K562 (cell line): ENCODE measurements at regions not wholly inside any gene's neighbourhood (a gene's known extent, or its start where the extent isn't known, plus 50 kb on each side); places are given as distances from the start of the nearest gene placed in this dataset.

Source experiments
- ATAC-seq: fragments of 200-7000 bp; cut with Tn5 transposase; 3 replicates; pipeline ENCODE4 v1.9.1; 2020; ENCODE audit warnings: moderate library complexity
- BruUV-seq: library from RNA; stranded (reverse); fragments of 400-500 nt; replicated peaks from 2 replicates; lab custom pipeline; 2021; lab: Mats Ljungman, UMichigan
- CTCF ChIA-PET: fragments of 300-600 bp; formaldehyde crosslinking; extraction: SDS; loops from one replicate; lab custom pipeline; 2021; ENCODE audit warnings: low intra/inter-chr PET ratio; lab: Yijun Ruan, JAX
- POLR2A ChIA-PET: fragments of 300-600, 350-650 bp; sonication (Branson Sonifier 250); formaldehyde crosslinking; extraction: SDS; loops from one replicate; lab custom pipeline; 2021; ENCODE audit warnings: antibody characterized with exemption, inconsistent platforms; lab: Yijun Ruan, JAX
- DNase-seq, 4 experiments: peaks; one replicate each; pipeline versions ENCODE4 v3.0.0 to v3.0.0-alpha.2; 2011 to 2018; ENCODE audit warnings: low spot score in 3 of 4, mixed read lengths in 3 of 4; ENCODE audit errors: extremely low read depth in 1 of 4
- FAIRE-seq: peaks from 2 replicates; lab custom pipeline; 2011; peaks lifted over from hg19 to GRCh38; lab: Jason Lieb, UNC
- H2AFZ ChIP-seq: 2 replicates; pipeline ENCODE4 v1.6.0; 2011; ENCODE audit warnings: low read depth, low read length, control low read depth, inconsistent platforms
- H3K27ac ChIP-seq: fragments of 200-600 bp; 3 replicates; pipeline ENCODE4 v1.8.0; 2011; ENCODE audit warnings: low read depth, mild to moderate bottlenecking, control low read depth, inconsistent platforms, low read length, moderate library complexity, mixed read lengths; ENCODE audit errors: extremely low read depth
- H3K27me3 ChIP-seq, 2 experiments: fragments of 300-600 bp in 1 of 2; 2 replicates in 1 of 2; 3 replicates in 1 of 2; pipeline versions ENCODE4 v1.6.0 to v1.8.0; 2011; ENCODE audit warnings: inconsistent platforms in 2 of 2, low read length in 2 of 2, mild to moderate bottlenecking in 1 of 2, mixed read lengths in 1 of 2, moderate library complexity in 1 of 2; ENCODE audit not compliant: control insufficient read depth in 2 of 2, insufficient read depth in 2 of 2
- H3K36me3 ChIP-seq: fragments of 300-600 bp; 3 replicates; pipeline ENCODE4 v1.8.0; 2011; ENCODE audit warnings: mild to moderate bottlenecking, low read length, inconsistent platforms; ENCODE audit not compliant: control insufficient read depth, insufficient read depth
- H3K4me1 ChIP-seq, 2 experiments: fragments of 200-600 bp in 1 of 2; replicated peaks in 1 of 2; 2 replicates in 1 of 2; 3 replicates in 1 of 2; pipeline versions ENCODE4 v1.5.1 to v1.8.0; 2011; ENCODE audit warnings: inconsistent platforms in 2 of 2, low read length in 2 of 2, mild to moderate bottlenecking in 1 of 2, mixed read lengths in 1 of 2, moderate library complexity in 1 of 2; ENCODE audit not compliant: control insufficient read depth in 2 of 2, insufficient read depth in 2 of 2
- H3K4me2 ChIP-seq: 2 replicates; pipeline ENCODE4 v1.6.1; 2011; ENCODE audit warnings: low read length, control low read depth, inconsistent platforms, mixed read lengths; ENCODE audit not compliant: insufficient read depth
- H3K4me3 ChIP-seq: fragments of 200-600 bp; sonication (generic), shearing (Covaris generic); 2 replicates; pipeline ENCODE4 v1.5.1; 2016; ENCODE audit warnings: control low read depth, inconsistent platforms
- H3K79me2 ChIP-seq: fragments of 200-600 bp; 3 replicates; pipeline ENCODE4 v1.8.0; 2011; ENCODE audit warnings: low read length, inconsistent platforms; ENCODE audit not compliant: control insufficient read depth, insufficient read depth
- H3K9ac ChIP-seq, 2 experiments: 2 replicates each; pipeline versions ENCODE4 v1.6.0 to v1.6.1; 2011; ENCODE audit warnings: low read depth in 2 of 2, low read length in 2 of 2, control low read depth in 1 of 2, inconsistent platforms in 1 of 2, mild to moderate bottlenecking in 1 of 2, mixed read lengths in 1 of 2; ENCODE audit not compliant: insufficient read depth in 1 of 2
- H3K9me1 ChIP-seq: one replicate; pipeline ENCODE4 v1.6.0; 2011; ENCODE audit warnings: inconsistent platforms, mild to moderate bottlenecking, low read length, moderate library complexity; ENCODE audit not compliant: control insufficient read depth, insufficient read depth
- H3K9me3 ChIP-seq: replicated peaks from 2 replicates; pipeline ENCODE4 v1.5.1; 2011; ENCODE audit warnings: low read depth, low read length, inconsistent platforms; ENCODE audit not compliant: control insufficient read depth, insufficient read depth
- H4K20me1 ChIP-seq: replicated peaks from 2 replicates; pipeline ENCODE4 v1.6.1; 2011; ENCODE audit warnings: low read length, inconsistent platforms, mixed read lengths; ENCODE audit not compliant: control insufficient read depth, insufficient read depth
- CHD7 ChIP-seq: fragments of 200-600 bp; sonication (generic); IDR thresholded peaks from one replicate; pipeline ENCODE4 v1.6.1; 2012; ENCODE audit warnings: mild to moderate bottlenecking, low read depth, low read length, inconsistent platforms
- CTBP1 ChIP-seq: fragments of 450-650 bp; IDR thresholded peaks from 2 replicates; pipeline ENCODE4 v1.6.1; 2016; ENCODE audit warnings: borderline replicate concordance
- FIP1L1 ChIP-seq: fragments of 200-400 bp; formaldehyde crosslinking; IDR thresholded peaks from 2 replicates; pipeline ENCODE4 v1.6.1; 2018; ENCODE audit warnings: mild to moderate bottlenecking, low read depth, low read length; ENCODE audit not compliant: poor library complexity, severe bottlenecking
- MEIS2 ChIP-seq: fragments of 450-650 bp; IDR thresholded peaks from 2 replicates; pipeline ENCODE4 v1.6.1; 2014; ENCODE audit warnings: mild to moderate bottlenecking; ENCODE audit not compliant: partially characterized antibody
- RBM34 ChIP-seq: fragments of 200-400 bp; formaldehyde crosslinking; IDR thresholded peaks from 2 replicates; pipeline ENCODE4 v1.6.1; 2018; ENCODE audit warnings: low read length, borderline replicate concordance; ENCODE audit not compliant: insufficient read depth
- WGBS: fragments of 100-300 bp; shearing (Covaris generic); methylation state at CpG from one replicate; pipeline ENCODE4 v1.1.6; 2016; ENCODE audit warnings: low coverage, mixed read lengths; ENCODE audit not compliant: insufficient coverage; ENCODE audit errors: missing lambda C conversion rate; 5-methylcytosine and 5-hydroxymethylcytosine counted together
- in situ Hi-C: fragments of 300-500 bp; cut with MboI; formaldehyde crosslinking; loops from 4 replicates; pipeline ENCODE4 v1.15.0; 2018; ENCODE audit warnings: inconsistent platforms, mixed read lengths
- intact Hi-C: fragments of 100-400 bp; cut with micrococcal nuclease; formaldehyde crosslinking; loops from 2 replicates; pipeline ENCODE4 v1.14.2; 2022
- TF ChIP-seq, protein P1 (sequence below): sonication (generic); formaldehyde crosslinking; IDR thresholded peaks from 2 replicates; pipeline ENCODE4 v1.8.1; 2023; ENCODE audit warnings: mild to moderate bottlenecking, missing genetic modification reagents
- TF ChIP-seq, protein P2 (sequence below): fragments of 450-650 bp; IDR thresholded peaks from one replicate; pipeline ENCODE4 v1.6.1; 2018; ENCODE audit warnings: mild to moderate bottlenecking, moderate library complexity; ENCODE audit not compliant: partially characterized antibody

DNA sequence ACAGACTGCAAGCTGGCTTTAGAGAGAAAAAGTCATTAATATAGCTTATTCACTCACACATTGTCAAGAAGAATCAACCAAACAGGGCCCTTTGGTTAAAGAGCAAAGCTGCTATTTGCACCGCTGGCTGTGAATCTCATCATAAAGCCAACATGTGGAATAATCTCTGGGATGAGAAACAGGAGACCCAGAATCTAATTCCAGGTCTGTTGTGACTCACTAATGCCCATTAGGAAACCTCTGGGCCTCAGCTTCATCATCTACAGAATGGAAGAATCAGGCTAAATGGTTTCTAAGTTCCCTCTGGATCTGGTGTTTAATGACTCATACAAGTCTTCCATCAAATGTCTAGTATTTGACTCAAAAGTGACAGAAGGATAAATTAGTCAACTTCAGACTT lies 591.7 kb upstream of the DDX18 start:
- TF ChIP-seq RBM34 = no peak
- no peak for TF ChIP-seq CTBP1
- no peak for TF ChIP-seq FIP1L1
- TF ChIP-seq, protein P1, sequence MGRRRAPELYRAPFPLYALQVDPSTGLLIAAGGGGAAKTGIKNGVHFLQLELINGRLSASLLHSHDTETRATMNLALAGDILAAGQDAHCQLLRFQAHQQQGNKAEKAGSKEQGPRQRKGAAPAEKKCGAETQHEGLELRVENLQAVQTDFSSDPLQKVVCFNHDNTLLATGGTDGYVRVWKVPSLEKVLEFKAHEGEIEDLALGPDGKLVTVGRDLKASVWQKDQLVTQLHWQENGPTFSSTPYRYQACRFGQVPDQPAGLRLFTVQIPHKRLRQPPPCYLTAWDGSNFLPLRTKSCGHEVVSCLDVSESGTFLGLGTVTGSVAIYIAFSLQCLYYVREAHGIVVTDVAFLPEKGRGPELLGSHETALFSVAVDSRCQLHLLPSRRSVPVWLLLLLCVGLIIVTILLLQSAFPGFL (CRISPR knock-in tag) = no peak
- no peak for TF ChIP-seq MEIS2
- no peak for TF ChIP-seq CHD7
- TF ChIP-seq, protein P2, sequence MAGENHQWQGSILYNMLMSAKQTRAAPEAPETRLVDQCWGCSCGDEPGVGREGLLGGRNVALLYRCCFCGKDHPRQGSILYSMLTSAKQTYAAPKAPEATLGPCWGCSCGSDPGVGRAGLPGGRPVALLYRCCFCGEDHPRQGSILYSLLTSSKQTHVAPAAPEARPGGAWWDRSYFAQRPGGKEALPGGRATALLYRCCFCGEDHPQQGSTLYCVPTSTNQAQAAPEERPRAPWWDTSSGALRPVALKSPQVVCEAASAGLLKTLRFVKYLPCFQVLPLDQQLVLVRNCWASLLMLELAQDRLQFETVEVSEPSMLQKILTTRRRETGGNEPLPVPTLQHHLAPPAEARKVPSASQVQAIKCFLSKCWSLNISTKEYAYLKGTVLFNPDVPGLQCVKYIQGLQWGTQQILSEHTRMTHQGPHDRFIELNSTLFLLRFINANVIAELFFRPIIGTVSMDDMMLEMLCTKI = no peak

More for the DNA sequence above, 591.7 kb upstream of the DDX18 start:
- H3K79me2 ChIP-seq = no peaks in the 10 kb centered on the region
- CTCF ChIA-PET = no interaction called here
- H3K27me3 ChIP-seq = no peaks in the 10 kb centered on the region
- H3K9me3 ChIP-seq = no peaks in the 10 kb centered on the region
- no peak overlapping the region for H2AFZ ChIP-seq
- no peaks in the 10 kb centered on the region for H3K36me3 ChIP-seq
- H3K9me1 ChIP-seq = no peaks in the 10 kb centered on the region
- 0% methylated on average over 1 of the region's 1 CpG for WGBS
- FAIRE-seq (no peak), ATAC-seq (no peak), DNase-seq (no peak)
- H4K20me1 ChIP-seq = no peaks in the 10 kb centered on the region
- POLR2A ChIA-PET = no interaction called here
- intact Hi-C loops (no loop called here), in situ Hi-C loops (no loop called here)
- no peak overlapping the region for H3K4me2 ChIP-seq
- no peak overlapping the region for H3K27ac ChIP-seq
- no peaks in the 10 kb centered on the region for H3K4me1 ChIP-seq
- H3K4me3 ChIP-seq = no peak overlapping the region
- no peak overlapping the region for H3K9ac ChIP-seq
- no TSS peak for BruUV-seq
